Esophagus squamous epithelium (tissue), 5 donors: ENCODE measurements at regions not wholly inside any gene's neighbourhood (a gene's known extent, or its start where the extent isn't known, plus 50 kb on each side); places are given as distances from the start of the nearest gene placed in this dataset.

Source experiments
- DNase-seq: peaks from one replicate; lab custom pipeline; 2025; lab: John Stamatoyannopoulos, UW
- H3K27ac ChIP-seq, 4 donors: fragments of 200-600 bp; sonication (generic); one replicate each; pipeline ENCODE4 v1.5.1; 2016 to 2019; ENCODE audit warnings: mild to moderate bottlenecking in 1 of 4
- H3K27me3 ChIP-seq, 4 donors: fragments of 200-600 bp; sonication (generic); 1 replicate in 3 of 4; 2 replicates in 1 of 4; pipeline versions ENCODE4 v1.5.1 to v1.6.0; 2017 to 2021; ENCODE audit warnings: antibody characterized with exemption in 1 of 4
- H3K36me3 ChIP-seq, 3 donors: fragments of 200-600 bp; sonication (generic); one replicate each; pipeline ENCODE4 v1.5.1; 2016 to 2019
- H3K4me1 ChIP-seq, 3 donors: fragments of 200-600 bp; sonication (generic); one replicate each; pipeline ENCODE4 v1.5.1; 2017 to 2019
- H3K4me3 ChIP-seq, 4 donors: fragments of 200-600 bp; sonication (generic); 1 replicate in 3 of 4; 2 replicates in 1 of 4; pipeline ENCODE4 v1.5.1; 2016 to 2019; ENCODE audit warnings: mild to moderate bottlenecking in 2 of 4, moderate library complexity in 1 of 4
- H3K9me3 ChIP-seq, 3 donors: fragments of 200-600 bp; sonication (generic); one replicate each; pipeline ENCODE4 v1.5.1; 2016 to 2019
- POLR2A ChIP-seq, 4 donors: fragments of 450-650 bp; IDR thresholded peaks; one replicate each; pipeline ENCODE4 v1.6.1; 2017; ENCODE audit warnings: antibody characterized with exemption in 4 of 4, mild to moderate bottlenecking in 4 of 4, moderate library complexity in 3 of 4
- WGBS, 2 donors: methylation state at CpG; one replicate each; pipeline ENCODE4 v1.1.5; 2018; 5-methylcytosine and 5-hydroxymethylcytosine counted together
- intact Hi-C: fragments of 100-400 bp; cut with DNase I; formaldehyde crosslinking; loops from one replicate; pipeline ENCODE4 v1.15.0; 2022
- TF ChIP-seq, protein P1 (sequence below), 6 experiments: fragments of 450-650 bp in 4 of 6; fragments of 200-600 bp in 2 of 6; sonication (generic) in 2 of 6; IDR thresholded peaks; one replicate each; pipeline ENCODE4 v1.5.1; 2016 to 2019; ENCODE audit warnings: antibody characterized with exemption in 6 of 6, mild to moderate bottlenecking in 4 of 6, moderate library complexity in 4 of 6
- donor health status: DM: yes; HTN: yes; CAD: no.

DNA sequence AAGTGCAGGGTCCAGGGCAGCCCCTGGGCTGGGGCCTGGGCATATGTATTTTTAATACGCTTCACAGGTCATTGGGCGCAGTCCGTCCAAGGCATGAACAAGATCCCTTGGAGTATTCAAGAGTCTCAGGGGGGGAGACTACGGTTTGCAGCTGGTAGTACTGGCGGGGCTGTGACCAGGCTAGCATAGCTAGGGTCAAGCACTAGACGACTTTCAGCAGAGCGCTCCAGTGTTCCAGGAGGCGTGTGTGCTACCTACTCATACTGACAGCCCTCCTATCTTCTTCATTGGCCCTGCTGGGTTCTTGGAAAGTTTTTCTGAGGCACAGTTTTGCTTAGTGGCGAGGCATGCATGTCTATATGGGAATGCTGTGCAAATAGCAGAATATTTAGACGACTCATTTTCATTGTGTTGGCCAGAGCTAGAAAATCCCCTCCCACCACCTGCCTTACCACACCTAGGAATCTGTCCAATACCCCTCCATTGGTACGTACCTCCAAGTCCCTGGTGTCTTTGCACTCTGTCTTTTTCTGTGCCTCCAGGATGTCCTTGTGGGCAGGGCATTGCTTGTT, 68.2 kb downstream of the GLI2 start:
- Histone ChIP-seq H3K27me3 (peaks cover 0 to 21% (median 0%) of the 10 kb centered on the region in 4 donors), H3K36me3 (no peaks in the 10 kb centered on the region), H3K4me1 (peaks cover 0 to 23% (median 3%) of the 10 kb centered on the region in 3 donors), H3K9me3 (no peaks in the 10 kb centered on the region), H3K4me3 (no peak overlapping the region), H3K27ac (no peak overlapping the region)
- intact Hi-C loops: no loop called here
- WGBS, 2 donors: 44 to 58% methylated on average over 7 to 8 of the region's 11 CpGs
- TF ChIP-seq, protein P1, sequence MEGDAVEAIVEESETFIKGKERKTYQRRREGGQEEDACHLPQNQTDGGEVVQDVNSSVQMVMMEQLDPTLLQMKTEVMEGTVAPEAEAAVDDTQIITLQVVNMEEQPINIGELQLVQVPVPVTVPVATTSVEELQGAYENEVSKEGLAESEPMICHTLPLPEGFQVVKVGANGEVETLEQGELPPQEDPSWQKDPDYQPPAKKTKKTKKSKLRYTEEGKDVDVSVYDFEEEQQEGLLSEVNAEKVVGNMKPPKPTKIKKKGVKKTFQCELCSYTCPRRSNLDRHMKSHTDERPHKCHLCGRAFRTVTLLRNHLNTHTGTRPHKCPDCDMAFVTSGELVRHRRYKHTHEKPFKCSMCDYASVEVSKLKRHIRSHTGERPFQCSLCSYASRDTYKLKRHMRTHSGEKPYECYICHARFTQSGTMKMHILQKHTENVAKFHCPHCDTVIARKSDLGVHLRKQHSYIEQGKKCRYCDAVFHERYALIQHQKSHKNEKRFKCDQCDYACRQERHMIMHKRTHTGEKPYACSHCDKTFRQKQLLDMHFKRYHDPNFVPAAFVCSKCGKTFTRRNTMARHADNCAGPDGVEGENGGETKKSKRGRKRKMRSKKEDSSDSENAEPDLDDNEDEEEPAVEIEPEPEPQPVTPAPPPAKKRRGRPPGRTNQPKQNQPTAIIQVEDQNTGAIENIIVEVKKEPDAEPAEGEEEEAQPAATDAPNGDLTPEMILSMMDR (IDR thresholded peaks at IDR 0.05): no peak
- TF ChIP-seq POLR2A (IDR thresholded peaks at IDR 0.05): no peak
- no peak for DNase-seq

DNA sequence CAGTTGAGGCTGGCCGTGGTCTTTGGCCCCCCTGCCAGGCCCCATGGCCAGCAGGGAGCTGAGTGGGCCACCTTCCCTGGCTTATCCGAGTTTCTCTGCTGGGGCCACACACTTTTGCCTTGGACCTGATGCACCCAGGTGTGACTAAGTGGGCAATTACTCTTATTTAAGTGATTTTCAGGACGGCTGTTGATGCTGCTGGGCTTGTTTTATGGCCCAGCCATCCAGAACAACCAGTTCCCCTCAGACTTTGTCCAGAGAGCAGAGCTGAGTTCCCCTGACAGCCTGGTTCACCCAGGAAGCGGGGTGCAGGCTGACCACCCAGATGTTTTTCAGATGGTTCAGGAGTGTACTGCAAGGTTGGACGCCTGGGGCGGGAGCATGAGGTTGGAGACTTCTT, 68.8 kb downstream of the GLI2 start:
- no peaks in the 10 kb centered on the region for H3K9me3 ChIP-seq
- no peak for DNase-seq
- H3K4me3 ChIP-seq: no peak overlapping the region
- peaks cover 0 to 23% (median 3%) of the 10 kb centered on the region in 3 donors for H3K4me1 ChIP-seq
- intact Hi-C loops: no loop called here
- TF ChIP-seq POLR2A (IDR thresholded peaks at IDR 0.05): no peak
- TF ChIP-seq, protein P1 (IDR thresholded peaks at IDR 0.05): no peak
- peaks cover 0 to 21% (median 0%) of the 10 kb centered on the region in 4 donors for H3K27me3 ChIP-seq
- no peak overlapping the region for H3K27ac ChIP-seq
- 67 to 100% methylated on average over 2 to 3 of the region's 6 CpGs for WGBS, 2 donors
- H3K36me3 ChIP-seq: no peaks in the 10 kb centered on the region

DNA sequence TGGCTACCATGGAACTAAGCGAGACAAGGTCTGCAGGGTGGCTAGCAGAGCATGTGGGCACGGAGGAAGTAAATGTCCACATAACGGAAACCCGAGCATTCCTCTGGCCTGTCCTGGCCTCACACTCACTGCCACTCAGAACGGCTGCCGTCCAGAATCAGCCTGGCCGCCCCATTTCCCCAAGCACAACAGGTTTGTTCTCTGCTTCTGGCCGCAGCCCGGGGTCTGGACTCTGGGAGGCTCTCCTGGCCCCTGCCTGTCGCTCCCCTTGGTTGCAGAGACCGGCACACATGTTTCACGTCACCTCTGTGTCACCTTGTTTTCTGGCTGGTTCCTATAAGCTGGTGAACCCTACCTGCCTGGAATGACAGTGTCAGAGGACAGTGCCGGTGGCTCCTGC, 69.3 kb downstream of the GLI2 start:
- no peaks in the 10 kb centered on the region for H3K36me3 ChIP-seq
- H3K27me3 ChIP-seq: peaks cover 0 to 27% (median 0%) of the 10 kb centered on the region in 4 donors
- DNase-seq: no peak
- WGBS, 2 donors: 85 to 94% methylated on average over 12 of the region's 13 CpGs
- H3K9me3 ChIP-seq: no peaks in the 10 kb centered on the region
- TF ChIP-seq, protein P1 (IDR thresholded peaks at IDR 0.05): no peak
- no peak for TF ChIP-seq POLR2A (IDR thresholded peaks at IDR 0.05)
- intact Hi-C loops: no loop called here
- H3K4me1 ChIP-seq: peaks cover 0 to 23% (median 3%) of the 10 kb centered on the region in 3 donors
- H3K27ac ChIP-seq: no peak overlapping the region
- no peak overlapping the region for H3K4me3 ChIP-seq

DNA sequence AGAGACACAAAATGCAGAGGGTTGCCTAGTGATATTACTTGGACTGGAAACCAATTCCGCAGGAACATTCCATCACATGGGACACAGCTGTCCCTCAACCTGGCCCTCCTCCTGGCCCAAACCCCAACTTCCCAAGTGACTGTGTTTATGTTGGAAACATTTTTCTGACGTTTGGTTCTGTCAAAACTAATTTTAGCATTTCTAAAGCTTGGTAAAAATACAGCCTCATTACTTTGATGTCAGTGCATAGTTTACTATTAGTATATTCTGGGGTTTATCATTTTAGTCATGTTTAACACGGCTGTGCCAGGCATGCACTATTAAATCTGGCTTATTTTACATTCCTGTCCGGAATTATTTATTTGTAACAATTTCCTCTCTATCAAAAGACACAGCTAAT, 69.9 kb downstream of the GLI2 start:
- Histone ChIP-seq H3K4me1 (peaks cover 0 to 23% (median 3%) of the 10 kb centered on the region in 3 donors), H3K27ac (no peak overlapping the region), H3K4me3 (no peak overlapping the region), H3K9me3 (no peaks in the 10 kb centered on the region), H3K36me3 (no peaks in the 10 kb centered on the region), H3K27me3 (peaks cover 0 to 30% (median 0%) of the 10 kb centered on the region in 4 donors)
- DNase-seq: no peak
- no peak for TF ChIP-seq POLR2A (IDR thresholded peaks at IDR 0.05)
- TF ChIP-seq, protein P1 (IDR thresholded peaks at IDR 0.05): no peak
- intact Hi-C loops: no loop called here
- WGBS, 2 donors: 53 to 69% methylated on average over 4 of the region's 4 CpGs

DNA sequence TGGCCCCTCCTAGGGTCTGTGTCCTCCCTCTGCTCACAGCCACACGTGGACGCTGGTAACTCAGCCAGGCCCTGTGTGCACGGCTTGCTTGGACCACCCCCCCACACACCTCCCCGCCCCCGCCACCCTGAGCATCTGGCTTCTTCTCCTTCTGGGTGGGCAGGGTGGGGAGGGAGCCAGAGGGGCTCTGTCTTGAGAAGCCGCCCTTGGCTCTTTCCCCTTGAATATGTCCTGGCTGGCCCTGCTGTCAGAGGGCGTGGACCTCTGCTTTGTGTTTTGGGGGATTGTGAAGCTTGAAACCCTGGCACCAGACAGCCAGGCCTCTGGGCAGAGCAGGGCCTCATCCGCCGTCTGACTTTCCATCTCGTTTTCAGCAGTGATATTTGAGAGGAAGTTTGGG, 72.1 kb downstream of the GLI2 start:
- DNase-seq: no peak
- Histone ChIP-seq H3K36me3 (no peaks in the 10 kb centered on the region), H3K27me3 (peaks cover 0 to 40% (median 0%) of the 10 kb centered on the region in 4 donors), H3K9me3 (no peaks in the 10 kb centered on the region), H3K27ac (no peak overlapping the region), H3K4me3 (no peak overlapping the region), H3K4me1 (peaks cover 0 to 19% (median 3%) of the 10 kb centered on the region in 3 donors)
- 57 to 88% methylated on average over 4 to 6 of the region's 10 CpGs for WGBS, 2 donors
- intact Hi-C loops: no loop called here
- TF ChIP-seq, protein P1 (IDR thresholded peaks at IDR 0.05): no peak
- no peak for TF ChIP-seq POLR2A (IDR thresholded peaks at IDR 0.05)
